BLaER1 (cell line): ENCODE measurements at regions not wholly inside any gene's neighbourhood (a gene's known extent, or its start where the extent isn't known, plus 50 kb on each side); places are given as distances from the start of the nearest gene placed in this dataset.

ENCODE experiments used
- H3K27ac ChIP-seq: shearing (Covaris generic); formaldehyde crosslinking; 2 replicates; pipeline ENCODE4 v1.8.1; 2022
- H3K27me3 ChIP-seq: shearing (Covaris generic); formaldehyde crosslinking; 2 replicates; pipeline ENCODE4 v1.8.1; 2022
- H3K36me3 ChIP-seq: shearing (Covaris generic); formaldehyde crosslinking; 2 replicates; pipeline ENCODE4 v1.8.1; 2022
- H3K4me1 ChIP-seq: shearing (Covaris generic); formaldehyde crosslinking; 2 replicates; pipeline ENCODE4 v1.8.1; 2022
- H3K4me2 ChIP-seq: shearing (Covaris generic); formaldehyde crosslinking; 2 replicates; pipeline ENCODE4 v1.8.1; 2022
- H3K4me3 ChIP-seq: shearing (Covaris generic); formaldehyde crosslinking; 2 replicates; pipeline ENCODE4 v1.8.1; 2022
- H3K9ac ChIP-seq: shearing (Covaris generic); formaldehyde crosslinking; 2 replicates; pipeline ENCODE4 v1.8.1; 2022
- H3K9me3 ChIP-seq: shearing (Covaris generic); formaldehyde crosslinking; 2 replicates; pipeline ENCODE4 v1.8.1; 2022
- H4K20me1 ChIP-seq: shearing (Covaris generic); formaldehyde crosslinking; 2 replicates; pipeline ENCODE4 v1.8.1; 2022
- Cebpa-rat ChIP-seq: shearing (Covaris generic); IDR thresholded peaks from 2 replicates; pipeline ENCODE4 v1.8.1; 2022

DNA sequence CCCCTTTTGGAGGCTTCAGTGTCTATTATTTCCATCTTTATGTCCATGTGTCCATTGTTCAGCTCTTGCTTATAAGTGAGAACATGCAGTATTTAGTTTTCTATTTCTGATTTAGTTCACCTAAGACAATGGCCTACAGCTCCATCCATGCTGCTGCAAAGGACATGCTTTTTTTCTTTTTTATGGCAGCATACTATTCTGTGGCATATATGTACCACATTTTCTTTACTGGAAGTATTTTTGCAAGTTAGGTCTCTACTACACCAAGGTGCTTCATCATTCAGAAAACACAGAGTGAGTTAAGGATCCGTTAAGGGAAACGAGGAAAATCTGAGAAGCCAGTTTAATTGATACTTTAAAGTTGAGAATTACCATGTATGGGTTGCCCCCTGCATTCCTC, 297.2 kb downstream of the CDCA7 start:
- H3K27ac ChIP-seq: no peak overlapping the region
- H3K9me3 ChIP-seq: no peaks in the 10 kb centered on the region
- no peak overlapping the region for H3K4me3 ChIP-seq
- H3K9ac ChIP-seq: no peak overlapping the region
- no peaks in the 10 kb centered on the region for H3K27me3 ChIP-seq
- H4K20me1 ChIP-seq: no peaks in the 10 kb centered on the region
- TF ChIP-seq Cebpa-rat: no peak
- H3K4me1 ChIP-seq: no peaks in the 10 kb centered on the region
- H3K36me3 ChIP-seq: no peaks in the 10 kb centered on the region
- no peak overlapping the region for H3K4me2 ChIP-seq

DNA sequence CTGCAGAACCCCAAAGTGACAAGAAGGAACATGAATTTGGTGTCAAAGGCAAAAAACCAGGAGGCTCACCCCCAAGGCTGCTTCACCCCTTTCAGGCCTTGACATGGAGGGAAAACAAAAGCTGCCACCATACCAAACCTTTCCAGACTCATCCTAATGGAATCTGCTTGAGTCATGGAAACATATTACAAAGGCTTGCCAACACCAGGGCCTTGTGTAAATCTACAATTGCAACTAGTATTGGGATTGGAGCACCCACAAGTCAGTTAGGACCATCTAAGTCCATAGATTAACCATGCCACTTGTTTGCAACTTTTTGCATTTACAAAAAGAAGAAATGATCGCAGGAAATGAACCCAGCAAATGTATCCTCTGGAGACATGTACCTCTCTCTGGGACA, 297.6 kb downstream of the CDCA7 start:
- no peak overlapping the region for H3K27ac ChIP-seq

DNA sequence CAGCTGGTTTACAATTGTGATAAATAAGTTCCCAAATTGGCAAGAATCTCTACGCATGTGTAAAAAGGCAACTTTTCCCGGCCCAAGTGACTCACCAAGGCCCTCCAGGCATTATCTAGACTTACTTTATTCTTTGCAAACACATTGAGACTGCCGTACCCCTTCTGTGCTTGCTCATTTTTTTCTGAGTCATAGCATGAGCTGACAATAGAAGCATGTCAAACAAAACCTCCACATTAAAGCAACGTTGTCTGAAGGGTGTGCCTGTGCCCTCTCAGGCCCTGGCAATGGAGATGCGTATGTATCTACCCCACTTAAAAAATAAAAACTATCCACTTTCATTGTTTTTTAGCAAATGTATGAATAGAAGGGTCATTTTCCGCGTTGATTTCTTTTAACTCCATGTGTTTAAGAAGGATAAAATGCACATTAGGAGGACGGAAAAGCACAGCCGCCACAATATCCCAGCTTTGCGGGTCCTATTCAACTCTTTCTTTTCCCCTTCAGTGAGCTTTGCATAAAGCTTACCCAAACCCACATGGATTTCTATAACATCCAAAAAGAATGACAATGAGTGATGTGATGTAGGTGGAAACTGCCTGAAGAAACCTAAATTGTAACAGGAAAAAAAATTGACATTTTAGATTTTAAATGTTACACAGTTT, 298.2 kb downstream of the CDCA7 start:
- H3K36me3 ChIP-seq: no peaks in the 10 kb centered on the region
- H3K9ac ChIP-seq: no peak overlapping the region
- no peaks in the 10 kb centered on the region for H3K9me3 ChIP-seq
- no peak overlapping the region for H3K4me3 ChIP-seq
- H3K4me1 ChIP-seq: no peaks in the 10 kb centered on the region
- no peaks in the 10 kb centered on the region for H4K20me1 ChIP-seq
- TF ChIP-seq Cebpa-rat: no peak
- no peak overlapping the region for H3K27ac ChIP-seq
- H3K4me2 ChIP-seq: no peak overlapping the region
- H3K27me3 ChIP-seq: no peaks in the 10 kb centered on the region

More for the DNA sequence above, 297.6 kb downstream of the CDCA7 start:
- H3K4me1 ChIP-seq: no peaks in the 10 kb centered on the region
- H3K4me3 ChIP-seq: no peak overlapping the region
- no peaks in the 10 kb centered on the region for H3K27me3 ChIP-seq
- TF ChIP-seq Cebpa-rat: no peak
- no peak overlapping the region for H3K9ac ChIP-seq
- no peaks in the 10 kb centered on the region for H3K9me3 ChIP-seq
- no peaks in the 10 kb centered on the region for H3K36me3 ChIP-seq
- no peaks in the 10 kb centered on the region for H4K20me1 ChIP-seq
- H3K4me2 ChIP-seq: no peak overlapping the region

DNA sequence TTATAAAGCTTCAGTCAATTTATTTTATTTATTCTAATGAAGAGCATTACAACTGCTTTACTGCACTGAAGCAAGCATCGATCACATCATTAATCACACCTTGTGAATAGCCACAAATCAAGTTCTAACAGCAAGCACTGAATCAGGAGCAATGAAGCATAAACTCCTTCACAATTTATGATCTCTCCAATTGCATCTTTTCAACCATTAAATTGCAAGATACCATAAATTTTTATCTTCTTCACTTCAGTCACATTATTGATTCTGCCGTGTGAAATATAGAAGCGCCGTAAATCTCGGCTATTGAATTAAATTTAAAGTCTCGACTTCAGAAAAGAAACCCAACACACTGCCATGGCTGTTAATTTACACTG, 298.7 kb downstream of the CDCA7 start:
- TF ChIP-seq Cebpa-rat: no peak
- Histone ChIP-seq H3K36me3 (no peaks in the 10 kb centered on the region), H4K20me1 (no peaks in the 10 kb centered on the region), H3K4me3 (no peak overlapping the region), H3K9me3 (no peaks in the 10 kb centered on the region), H3K4me1 (no peaks in the 10 kb centered on the region), H3K4me2 (no peak overlapping the region), H3K27ac (no peak overlapping the region), H3K27me3 (no peaks in the 10 kb centered on the region), H3K9ac (no peak overlapping the region)

DNA sequence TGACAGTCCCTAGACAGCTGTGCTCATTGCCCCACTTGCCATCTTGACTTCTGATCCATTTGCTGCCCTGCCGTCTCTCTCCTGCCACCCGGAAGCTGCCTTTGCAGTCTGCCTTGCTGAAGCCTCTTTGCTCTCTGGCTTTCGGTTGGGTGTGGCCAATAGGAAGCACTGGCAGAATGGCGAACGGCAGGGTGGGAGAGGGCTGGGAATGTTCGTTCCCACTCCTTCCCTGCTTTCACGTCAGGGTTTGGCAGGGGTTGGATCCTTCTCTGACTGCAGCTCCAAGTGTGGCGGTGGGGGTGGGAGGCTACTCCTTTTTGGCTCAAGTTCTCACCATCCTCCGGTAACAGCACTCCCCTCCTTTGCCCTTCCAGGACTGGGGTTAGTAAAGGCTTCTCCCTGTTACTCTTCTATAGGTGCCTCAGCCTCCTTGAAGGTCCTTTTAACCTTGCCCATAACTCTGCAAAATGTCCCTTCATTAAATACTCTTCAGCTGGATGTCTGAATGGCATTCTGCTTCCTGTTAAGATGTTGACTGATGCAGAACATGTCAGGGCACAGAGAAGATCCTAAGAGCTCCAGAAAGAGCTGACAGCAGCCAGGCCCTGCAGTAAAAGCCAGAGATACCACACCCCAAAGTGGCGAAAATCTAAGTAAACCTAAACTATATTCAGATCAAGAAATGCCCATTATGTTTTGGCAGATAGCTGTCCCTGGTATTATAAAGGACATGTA, 299.7 kb downstream of the CDCA7 start:
- no peak overlapping the region for H3K4me3 ChIP-seq
- no peak overlapping the region for H3K27ac ChIP-seq
- no peaks in the 10 kb centered on the region for H3K9me3 ChIP-seq
- H3K4me2 ChIP-seq: no peak overlapping the region
- H3K4me1 ChIP-seq: no peaks in the 10 kb centered on the region
- no peaks in the 10 kb centered on the region for H4K20me1 ChIP-seq
- no peak for TF ChIP-seq Cebpa-rat
- no peaks in the 10 kb centered on the region for H3K27me3 ChIP-seq
- no peaks in the 10 kb centered on the region for H3K36me3 ChIP-seq
- no peak overlapping the region for H3K9ac ChIP-seq

DNA sequence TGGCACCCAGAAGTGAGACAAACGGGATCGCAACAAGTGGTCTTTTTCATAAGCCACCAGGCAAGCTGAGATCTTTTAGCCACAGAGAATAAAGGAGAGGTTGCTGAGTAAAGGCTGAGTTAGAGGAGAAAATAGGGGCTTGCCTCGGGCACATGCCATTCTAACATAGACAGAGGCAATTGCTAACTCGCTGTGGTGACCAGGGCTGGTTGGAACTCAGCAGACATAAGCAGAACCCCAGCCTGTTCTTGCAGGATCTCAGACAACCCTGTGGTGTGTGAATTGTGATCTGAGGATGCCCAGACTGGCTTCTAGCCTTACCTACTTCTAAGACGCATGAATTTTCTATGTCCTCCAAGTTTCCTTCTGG, 300.2 kb downstream of the CDCA7 start:
- Histone ChIP-seq H3K27ac (no peak overlapping the region), H3K4me1 (no peaks in the 10 kb centered on the region)

DNA sequence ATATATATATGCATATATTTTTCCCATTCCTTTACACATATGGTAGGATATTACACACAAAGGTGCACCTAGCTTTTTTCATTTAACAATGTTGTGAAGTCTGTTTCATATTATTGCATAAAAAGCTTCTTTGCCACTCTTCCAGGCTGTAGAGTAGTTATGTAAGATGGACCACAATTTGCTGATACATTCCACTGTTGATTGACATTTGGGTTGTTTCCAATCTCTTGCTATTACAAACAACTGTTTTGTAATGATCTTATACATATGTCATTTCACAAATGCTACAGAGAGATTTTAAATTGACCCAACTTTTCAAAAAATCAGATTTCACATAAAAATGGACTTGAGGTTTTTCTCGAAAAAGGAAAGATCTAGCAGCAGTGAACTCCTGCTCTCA, 301.4 kb downstream of the CDCA7 start:
- Histone ChIP-seq H3K4me1 (no peaks in the 10 kb centered on the region), H3K27me3 (no peaks in the 10 kb centered on the region), H3K9me3 (no peaks in the 10 kb centered on the region), H4K20me1 (no peaks in the 10 kb centered on the region), H3K4me3 (no peak overlapping the region), H3K9ac (no peak overlapping the region), H3K4me2 (no peak overlapping the region), H3K36me3 (no peaks in the 10 kb centered on the region), H3K27ac (no peak overlapping the region)
- no peak for TF ChIP-seq Cebpa-rat

More for the DNA sequence above, 300.2 kb downstream of the CDCA7 start:
- Histone ChIP-seq H4K20me1 (no peaks in the 10 kb centered on the region), H3K9me3 (no peaks in the 10 kb centered on the region), H3K27me3 (no peaks in the 10 kb centered on the region), H3K9ac (no peak overlapping the region), H3K36me3 (no peaks in the 10 kb centered on the region), H3K4me2 (no peak overlapping the region), H3K4me3 (no peak overlapping the region)
- no peak for TF ChIP-seq Cebpa-rat

DNA sequence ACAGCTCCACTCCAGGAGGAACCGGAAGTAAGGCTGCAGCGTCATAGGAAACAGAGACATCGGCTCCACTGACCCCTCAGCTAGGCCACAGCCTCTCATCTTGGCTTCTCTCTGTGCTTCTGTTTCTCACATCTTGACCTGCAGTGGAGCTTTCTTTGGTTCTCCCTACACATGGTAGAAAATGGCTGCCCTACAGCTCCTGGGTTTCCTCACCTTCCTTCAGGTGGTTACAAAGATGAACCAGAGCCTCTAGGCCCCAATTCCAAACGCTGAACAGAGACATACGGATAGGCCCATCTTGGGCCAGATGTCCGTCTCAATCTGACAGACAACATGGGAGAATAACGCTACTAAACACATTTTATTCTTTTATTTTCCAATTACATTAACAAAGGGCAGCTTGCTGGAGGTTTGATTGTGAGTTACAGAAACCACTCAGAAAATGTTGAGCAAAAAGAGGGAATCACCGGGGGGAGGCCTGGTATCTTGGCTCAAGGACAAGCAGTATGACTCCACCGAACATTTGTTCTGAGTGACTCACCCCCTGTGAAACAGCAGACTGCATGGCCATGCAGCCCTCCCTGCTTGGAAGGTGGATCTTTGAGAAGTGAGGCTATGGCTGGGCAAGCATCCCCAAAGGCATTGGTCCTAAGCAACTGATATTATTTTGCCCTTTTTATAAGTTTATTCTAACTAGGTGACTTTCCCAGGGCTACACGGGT, 303.5 kb downstream of the CDCA7 start:
- H3K36me3 ChIP-seq: no peaks in the 10 kb centered on the region
- H3K9me3 ChIP-seq: no peaks in the 10 kb centered on the region
- no peaks in the 10 kb centered on the region for H3K4me1 ChIP-seq
- H3K4me2 ChIP-seq: no peak overlapping the region
- no peak for TF ChIP-seq Cebpa-rat
- H3K9ac ChIP-seq: no peak overlapping the region
- H3K4me3 ChIP-seq: no peak overlapping the region
- no peak overlapping the region for H3K27ac ChIP-seq
- no peaks in the 10 kb centered on the region for H3K27me3 ChIP-seq
- H4K20me1 ChIP-seq: no peaks in the 10 kb centered on the region

DNA sequence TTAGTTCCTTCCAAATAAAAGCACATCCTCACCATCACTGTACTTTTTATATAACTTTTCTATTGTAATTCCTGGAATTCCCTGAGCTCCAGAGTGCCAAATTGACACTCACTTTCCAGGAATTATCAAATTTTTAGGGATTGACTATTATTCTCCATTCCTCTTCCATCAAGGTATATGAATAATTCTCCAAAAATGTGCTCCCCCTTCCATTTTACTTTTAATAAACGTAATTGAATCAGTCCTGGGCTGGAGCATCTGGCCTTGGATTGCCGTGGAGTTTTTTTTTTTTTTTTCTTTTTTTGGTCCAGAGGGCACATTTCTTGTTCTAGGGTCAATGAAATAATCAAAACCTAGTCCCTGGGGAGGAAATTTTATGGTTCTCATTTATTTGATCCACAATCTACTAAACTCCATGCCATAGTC, 304.3 kb downstream of the CDCA7 start:
- H3K36me3 ChIP-seq: no peaks in the 10 kb centered on the region
- H3K9ac ChIP-seq: no peak overlapping the region
- no peak overlapping the region for H3K27ac ChIP-seq
- no peaks in the 10 kb centered on the region for H4K20me1 ChIP-seq
- no peaks in the 10 kb centered on the region for H3K4me1 ChIP-seq
- H3K9me3 ChIP-seq: no peaks in the 10 kb centered on the region
- no peak for TF ChIP-seq Cebpa-rat
- no peak overlapping the region for H3K4me2 ChIP-seq
- H3K4me3 ChIP-seq: no peak overlapping the region
- H3K27me3 ChIP-seq: no peaks in the 10 kb centered on the region

DNA sequence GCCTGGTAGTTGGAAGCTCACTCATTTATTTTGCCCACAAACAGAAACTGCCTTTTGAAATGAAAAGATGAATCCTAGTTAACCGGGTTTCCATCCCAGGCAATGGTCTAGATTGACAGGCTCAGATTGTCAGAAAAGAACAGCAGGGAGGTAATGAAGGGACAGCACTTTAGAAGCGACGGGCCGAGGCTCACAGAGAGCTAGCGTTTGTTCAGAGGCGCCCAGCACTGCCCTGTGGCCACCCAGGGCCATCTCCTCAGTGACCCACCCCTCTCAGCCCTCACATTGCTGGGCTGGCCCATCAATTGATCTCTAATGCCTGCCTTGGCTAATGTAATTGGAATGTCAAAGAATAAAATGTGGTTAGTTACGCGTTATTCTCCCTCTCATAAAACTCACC, 304.8 kb downstream of the CDCA7 start:
- no peak overlapping the region for H3K9ac ChIP-seq
- TF ChIP-seq Cebpa-rat: no peak
- H3K9me3 ChIP-seq: no peaks in the 10 kb centered on the region
- H3K4me2 ChIP-seq: no peak overlapping the region
- H4K20me1 ChIP-seq: no peaks in the 10 kb centered on the region
- H3K27ac ChIP-seq: no peak overlapping the region
- no peaks in the 10 kb centered on the region for H3K27me3 ChIP-seq
- no peak overlapping the region for H3K4me3 ChIP-seq
- no peaks in the 10 kb centered on the region for H3K36me3 ChIP-seq
- H3K4me1 ChIP-seq: peaks cover under 1% of the 10 kb centered on the region
